ENCODE measurements at regions not wholly inside any gene's neighbourhood (a gene's known extent, or its start where the extent isn't known, plus 50 kb on each side); places are given as distances from the start of the nearest gene placed in this dataset.

DNA sequence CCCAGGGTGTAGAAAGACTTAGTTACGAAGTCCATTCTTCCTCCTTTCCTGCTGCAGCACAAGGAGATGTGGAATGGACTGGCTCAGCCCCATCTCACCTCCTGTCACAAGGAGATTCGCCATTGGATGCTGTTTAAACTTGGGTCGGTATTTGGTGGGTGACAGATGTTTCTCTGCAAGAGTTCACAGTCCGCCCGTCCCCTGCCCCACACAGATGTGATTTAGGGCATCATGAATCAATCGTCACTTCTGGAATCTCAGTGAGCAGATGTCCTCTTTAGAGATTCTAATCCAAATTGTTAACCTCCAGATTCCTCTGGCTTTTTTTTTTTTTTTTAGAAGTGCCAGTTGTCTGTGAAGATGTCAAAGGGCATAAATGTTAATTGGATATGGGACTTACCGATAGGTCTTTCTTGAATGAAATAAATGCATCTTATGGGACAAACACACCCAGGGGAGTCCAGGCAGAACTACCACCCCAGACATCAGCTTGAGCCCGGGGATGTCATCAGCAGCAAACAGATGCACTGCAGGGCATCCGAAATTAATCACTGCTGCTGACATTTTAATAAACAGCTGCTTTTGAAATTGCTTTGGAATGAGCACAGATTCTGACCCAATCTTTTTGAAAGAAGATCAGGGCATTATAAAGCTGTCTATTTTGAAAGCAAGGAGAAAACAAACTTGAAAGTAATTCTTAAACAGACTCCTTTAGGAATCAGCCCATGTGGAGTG lies 117.6 kb upstream of the CDH4 start:
- H3K4me3 ChIP-seq (ENCODE audit: control insufficient read depth, low read depth, low read length): no peak overlapping the region
- TF ChIP-seq, protein P1, sequence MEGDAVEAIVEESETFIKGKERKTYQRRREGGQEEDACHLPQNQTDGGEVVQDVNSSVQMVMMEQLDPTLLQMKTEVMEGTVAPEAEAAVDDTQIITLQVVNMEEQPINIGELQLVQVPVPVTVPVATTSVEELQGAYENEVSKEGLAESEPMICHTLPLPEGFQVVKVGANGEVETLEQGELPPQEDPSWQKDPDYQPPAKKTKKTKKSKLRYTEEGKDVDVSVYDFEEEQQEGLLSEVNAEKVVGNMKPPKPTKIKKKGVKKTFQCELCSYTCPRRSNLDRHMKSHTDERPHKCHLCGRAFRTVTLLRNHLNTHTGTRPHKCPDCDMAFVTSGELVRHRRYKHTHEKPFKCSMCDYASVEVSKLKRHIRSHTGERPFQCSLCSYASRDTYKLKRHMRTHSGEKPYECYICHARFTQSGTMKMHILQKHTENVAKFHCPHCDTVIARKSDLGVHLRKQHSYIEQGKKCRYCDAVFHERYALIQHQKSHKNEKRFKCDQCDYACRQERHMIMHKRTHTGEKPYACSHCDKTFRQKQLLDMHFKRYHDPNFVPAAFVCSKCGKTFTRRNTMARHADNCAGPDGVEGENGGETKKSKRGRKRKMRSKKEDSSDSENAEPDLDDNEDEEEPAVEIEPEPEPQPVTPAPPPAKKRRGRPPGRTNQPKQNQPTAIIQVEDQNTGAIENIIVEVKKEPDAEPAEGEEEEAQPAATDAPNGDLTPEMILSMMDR (IDR thresholded peaks at IDR 0.05; ENCODE audit: control insufficient read depth, insufficient read depth, low read depth, low read length, missing control alignments): no peak
- DNase-seq (ENCODE audit: low read depth): no peak

DNA sequence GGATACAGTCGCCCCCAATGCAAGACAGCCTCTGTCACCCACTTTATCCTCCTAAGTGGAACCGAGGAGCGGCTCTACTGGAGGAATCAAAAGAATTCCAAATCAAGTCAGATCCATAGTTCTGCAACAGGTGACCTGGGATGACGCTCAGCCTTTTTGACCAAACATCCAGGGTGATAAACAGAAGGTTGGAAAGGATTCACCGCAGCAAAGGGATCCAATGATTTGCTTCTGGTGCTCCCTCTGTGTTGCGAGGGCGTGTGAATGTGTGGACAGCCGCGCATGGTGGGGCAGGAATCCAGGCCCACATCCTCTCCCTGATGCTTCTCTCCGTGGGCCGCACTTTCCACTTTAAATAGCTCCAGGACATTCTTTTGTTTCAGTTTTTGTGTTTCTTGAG lies 116.8 kb upstream of the CDH4 start:
- DNase-seq (ENCODE audit: low read depth): no peak
- TF ChIP-seq, protein P1 (IDR thresholded peaks at IDR 0.05; ENCODE audit: control insufficient read depth, insufficient read depth, low read depth, low read length, missing control alignments): no peak
- H3K4me3 ChIP-seq (ENCODE audit: control insufficient read depth, low read depth, low read length): no peak overlapping the region

DNA sequence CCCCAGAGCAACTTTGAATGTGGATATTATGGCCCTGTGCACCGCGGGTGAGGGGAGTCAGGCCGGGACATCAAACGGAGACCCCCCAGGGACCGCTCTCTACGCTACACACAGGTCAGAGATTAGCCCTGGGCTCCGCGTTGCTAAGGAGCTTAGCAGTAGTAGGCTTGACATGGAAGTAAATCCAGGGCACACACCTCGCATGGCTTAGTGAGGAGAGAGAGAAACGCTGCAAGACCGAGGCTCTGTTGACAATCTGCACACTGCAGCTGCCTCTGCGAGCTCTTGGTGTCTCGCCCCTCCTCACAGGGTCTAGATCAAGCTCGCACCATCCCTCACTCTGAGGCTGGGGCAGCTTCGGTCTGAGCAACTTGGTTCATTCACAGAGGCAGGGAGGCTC lies 116.1 kb upstream of the CDH4 start:
- no peak overlapping the region for H3K4me3 ChIP-seq (ENCODE audit: control insufficient read depth, low read depth, low read length)
- TF ChIP-seq, protein P1 (IDR thresholded peaks at IDR 0.05; ENCODE audit: control insufficient read depth, insufficient read depth, low read depth, low read length, missing control alignments): no peak
- DNase-seq (ENCODE audit: low read depth): no peak

DNA sequence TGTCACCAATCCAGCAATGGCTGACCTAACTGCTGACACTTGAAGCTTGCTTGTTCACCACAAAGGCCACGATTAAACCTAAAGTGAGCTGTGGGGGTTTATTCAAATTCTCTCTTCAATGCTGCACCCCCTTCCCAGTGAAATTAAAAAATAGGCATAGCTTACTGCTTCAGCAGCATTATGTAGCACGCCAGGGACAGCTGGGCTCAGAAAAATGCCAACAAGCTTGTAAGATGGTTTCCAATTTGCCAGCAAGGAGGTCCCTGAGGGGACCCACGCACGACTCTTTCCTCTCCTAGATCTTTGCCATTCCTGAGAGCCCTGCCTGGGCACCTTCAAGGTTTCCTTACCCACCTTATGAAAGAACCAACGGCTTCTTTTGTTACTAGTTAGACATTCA lies 113.5 kb upstream of the CDH4 start:
- TF ChIP-seq, protein P1 (IDR thresholded peaks at IDR 0.05; ENCODE audit: control insufficient read depth, insufficient read depth, low read depth, low read length, missing control alignments): no peak
- no peak overlapping the region for H3K4me3 ChIP-seq (ENCODE audit: control insufficient read depth, low read depth, low read length)
- no peak for DNase-seq (ENCODE audit: low read depth)

DNA sequence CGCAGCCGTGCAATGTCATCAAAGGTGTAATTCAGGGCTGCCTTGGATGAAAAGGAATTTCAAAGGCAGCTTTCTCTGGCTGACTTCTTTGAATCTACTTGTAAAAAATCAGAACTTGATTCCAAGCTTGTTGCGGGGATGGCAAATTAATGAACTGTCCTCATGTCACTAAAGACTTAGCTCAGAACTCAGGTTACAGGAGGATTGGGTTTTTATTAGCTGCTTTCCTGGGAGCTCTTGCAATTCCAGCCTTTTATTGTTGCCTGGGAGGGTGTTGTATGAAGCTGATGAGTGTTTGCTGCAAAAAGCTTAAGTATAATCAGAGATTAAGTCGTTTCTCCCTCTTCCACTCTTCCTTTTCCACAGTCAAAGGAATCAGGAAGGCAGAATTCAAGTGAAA lies 113.0 kb upstream of the CDH4 start:
- no peak overlapping the region for H3K4me3 ChIP-seq (ENCODE audit: control insufficient read depth, low read depth, low read length)
- TF ChIP-seq, protein P1 (IDR thresholded peaks at IDR 0.05; ENCODE audit: control insufficient read depth, insufficient read depth, low read depth, low read length, missing control alignments): no peak
- DNase-seq (ENCODE audit: low read depth): no peak

DNA sequence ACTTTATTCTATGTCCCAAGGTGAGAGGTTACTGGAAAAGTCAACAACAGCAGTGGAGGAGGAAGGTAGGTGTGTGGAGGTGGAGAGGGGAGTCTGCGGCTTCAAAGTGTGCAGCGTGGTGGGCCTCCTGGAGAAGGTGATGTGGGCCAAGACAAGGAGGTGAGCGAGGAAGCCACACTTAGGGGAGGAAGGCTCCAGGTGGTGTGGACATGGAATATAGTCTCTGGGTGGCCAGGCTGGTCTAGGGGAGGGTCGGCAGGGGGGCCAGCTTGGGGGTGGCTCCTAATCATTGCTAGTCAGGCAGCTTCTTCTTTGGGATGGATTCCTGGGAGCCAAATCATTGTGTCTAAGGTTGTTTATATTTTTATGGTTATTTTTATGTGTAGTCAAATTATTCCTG lies 111.5 kb upstream of the CDH4 start:
- DNase-seq (ENCODE audit: low read depth): no peak
- no peak overlapping the region for H3K4me3 ChIP-seq (ENCODE audit: control insufficient read depth, low read depth, low read length)
- TF ChIP-seq, protein P1 (IDR thresholded peaks at IDR 0.05; ENCODE audit: control insufficient read depth, insufficient read depth, low read depth, low read length, missing control alignments): no peak
